ENCODE measurements at regions not wholly inside any gene's neighbourhood (a gene's known extent, or its start where the extent isn't known, plus 50 kb on each side); places are given as distances from the start of the nearest gene placed in this dataset.

DNA sequence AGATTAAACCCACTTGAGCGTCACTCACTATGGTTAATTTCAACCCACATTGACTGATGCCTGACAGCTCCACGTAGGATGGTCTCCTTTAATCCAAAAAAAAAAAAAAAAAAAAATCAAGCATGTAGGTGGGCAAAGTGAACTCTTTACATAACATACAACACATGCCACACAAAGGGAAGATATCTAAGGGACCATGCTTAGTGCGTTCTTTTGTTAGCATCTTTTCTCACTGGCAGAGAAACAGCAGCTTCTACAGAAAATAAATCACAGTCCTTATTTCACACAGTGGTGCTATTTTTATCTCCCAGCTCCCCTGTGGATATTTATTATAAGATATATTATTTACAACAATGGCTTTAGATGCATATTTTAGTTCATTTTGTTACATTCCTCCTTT, 652.0 kb upstream of the CELF2 start:
- DNase-seq (ENCODE audit: low read depth, low spot score), result no peak
- Histone ChIP-seq H3K9me3 (ENCODE audit: control insufficient read depth, insufficient read depth, low read length) (no peaks in the 10 kb centered on the region), H3K36me3 (ENCODE audit: control insufficient read depth, insufficient read depth, low read length) (no peaks in the 10 kb centered on the region), H3K4me1 (ENCODE audit: control insufficient read depth, insufficient read depth, low read length) (peaks cover 2% of the 10 kb centered on the region; the same call in 1 of the 2 replicates), H3K4me3 (ENCODE audit: low read length) (no peak overlapping the region), H3K27me3 (ENCODE audit: control insufficient read depth, insufficient read depth, low read length) (no peaks in the 10 kb centered on the region), H3K27ac (ENCODE audit: low read length) (no peak overlapping the region)
- WGBS (ENCODE audit: insufficient coverage, insufficient read length), result no CpG with 5 or more reads among the region's 3 CpGs

DNA sequence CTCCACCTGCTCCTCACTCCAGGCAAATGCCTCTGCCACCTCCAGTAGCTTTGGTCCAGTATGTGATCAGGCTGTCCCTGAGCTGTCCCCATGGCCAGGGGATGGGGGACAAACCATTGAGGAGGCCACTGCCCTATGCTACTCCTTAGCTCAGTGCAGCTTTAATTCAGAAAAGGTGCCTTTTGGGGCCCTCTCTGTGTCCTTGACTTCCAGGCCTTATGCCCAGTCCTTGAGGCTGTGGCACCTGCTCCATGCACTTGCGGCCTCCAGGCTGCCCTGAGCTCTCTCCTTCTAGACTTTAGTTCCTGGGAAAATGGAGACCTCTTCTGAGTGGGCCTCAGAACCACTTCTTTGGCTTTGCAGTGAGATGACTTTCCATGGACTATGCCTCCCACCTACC, 650.8 kb upstream of the CELF2 start:
- Histone ChIP-seq H3K36me3 (ENCODE audit: control insufficient read depth, insufficient read depth, low read length) (no peaks in the 10 kb centered on the region), H3K27me3 (ENCODE audit: control insufficient read depth, insufficient read depth, low read length) (no peaks in the 10 kb centered on the region), H3K27ac (ENCODE audit: low read length) (no peak overlapping the region), H3K4me1 (ENCODE audit: control insufficient read depth, insufficient read depth, low read length) (no peaks in the 10 kb centered on the region), H3K4me3 (ENCODE audit: low read length) (no peak overlapping the region), H3K9me3 (ENCODE audit: control insufficient read depth, insufficient read depth, low read length) (no peaks in the 10 kb centered on the region)
- no peak for DNase-seq (ENCODE audit: low read depth, low spot score)
- WGBS (ENCODE audit: insufficient coverage, insufficient read length), result no CpG with 5 or more reads among the region's 1 CpG

DNA sequence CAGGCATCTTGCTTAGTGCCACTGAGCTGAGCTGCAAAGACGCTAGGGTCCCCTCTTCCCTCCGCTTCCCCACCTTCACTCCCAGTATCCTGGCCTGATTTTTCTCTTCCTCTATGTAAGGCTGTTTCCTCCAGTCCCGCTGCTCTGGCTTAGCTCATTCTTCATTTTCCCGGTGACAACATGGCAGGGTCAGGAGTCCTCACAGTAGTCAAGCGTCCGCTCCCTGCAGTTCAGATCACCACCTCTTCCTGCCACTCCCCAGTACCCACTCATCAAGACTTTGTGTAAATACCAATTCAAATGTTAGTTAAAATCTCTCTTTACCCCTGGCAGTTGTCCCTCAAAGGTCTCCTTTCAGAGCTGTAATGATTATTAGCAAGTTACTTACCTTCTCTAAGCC, 650.4 kb upstream of the CELF2 start:
- no CpG with 5 or more reads among the region's 6 CpGs for WGBS (ENCODE audit: insufficient coverage, insufficient read length)

DNA sequence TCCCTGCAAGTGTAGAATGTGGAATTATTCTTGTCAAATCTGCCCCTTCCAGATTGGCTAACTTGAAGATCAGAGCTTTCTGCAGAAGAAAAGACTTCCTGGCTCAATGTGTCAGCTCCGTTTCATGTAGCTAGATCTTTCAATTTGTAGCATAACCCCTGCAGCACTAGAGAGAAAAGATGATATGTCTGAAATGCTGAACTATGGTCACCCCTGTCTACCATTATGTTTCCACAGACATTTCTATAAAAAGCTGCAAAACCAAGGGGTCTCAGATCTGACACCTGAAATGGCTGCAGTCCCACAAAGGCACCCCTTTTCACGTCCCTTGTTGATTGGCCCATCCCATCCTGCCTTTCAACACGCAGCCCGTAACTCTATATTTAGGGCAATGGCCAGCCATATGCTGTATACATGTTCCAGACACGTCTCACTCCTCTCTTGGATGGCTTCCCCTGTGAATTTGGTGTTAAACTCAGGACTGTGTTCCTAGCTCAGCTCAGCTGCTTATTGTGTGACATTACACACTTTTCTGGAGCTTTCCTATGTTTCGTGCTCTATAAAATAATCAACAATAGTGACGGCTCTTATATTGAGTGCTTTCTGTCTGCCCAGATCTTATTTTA, 648.6 kb upstream of the CELF2 start:
- no CpG with 5 or more reads among the region's 7 CpGs for WGBS (ENCODE audit: insufficient coverage, insufficient read length)
- no peak for DNase-seq (ENCODE audit: low read depth, low spot score)
- no peaks in the 10 kb centered on the region for H3K36me3 ChIP-seq (ENCODE audit: control insufficient read depth, insufficient read depth, low read length)
- no peaks in the 10 kb centered on the region for H3K9me3 ChIP-seq (ENCODE audit: control insufficient read depth, insufficient read depth, low read length)
- H3K4me1 ChIP-seq (ENCODE audit: control insufficient read depth, insufficient read depth, low read length), result no peaks in the 10 kb centered on the region
- H3K4me3 ChIP-seq (ENCODE audit: low read length), result no peak overlapping the region
- H3K27ac ChIP-seq (ENCODE audit: low read length), result no peak overlapping the region
- H3K27me3 ChIP-seq (ENCODE audit: control insufficient read depth, insufficient read depth, low read length), result no peaks in the 10 kb centered on the region

More for the DNA sequence above, 650.4 kb upstream of the CELF2 start:
- Histone ChIP-seq H3K27me3 (ENCODE audit: control insufficient read depth, insufficient read depth, low read length) (no peaks in the 10 kb centered on the region), H3K4me1 (ENCODE audit: control insufficient read depth, insufficient read depth, low read length) (no peaks in the 10 kb centered on the region), H3K4me3 (ENCODE audit: low read length) (no peak overlapping the region), H3K36me3 (ENCODE audit: control insufficient read depth, insufficient read depth, low read length) (no peaks in the 10 kb centered on the region), H3K9me3 (ENCODE audit: control insufficient read depth, insufficient read depth, low read length) (no peaks in the 10 kb centered on the region), H3K27ac (ENCODE audit: low read length) (no peak overlapping the region)
- DNase-seq (ENCODE audit: low read depth, low spot score), result no peak

DNA sequence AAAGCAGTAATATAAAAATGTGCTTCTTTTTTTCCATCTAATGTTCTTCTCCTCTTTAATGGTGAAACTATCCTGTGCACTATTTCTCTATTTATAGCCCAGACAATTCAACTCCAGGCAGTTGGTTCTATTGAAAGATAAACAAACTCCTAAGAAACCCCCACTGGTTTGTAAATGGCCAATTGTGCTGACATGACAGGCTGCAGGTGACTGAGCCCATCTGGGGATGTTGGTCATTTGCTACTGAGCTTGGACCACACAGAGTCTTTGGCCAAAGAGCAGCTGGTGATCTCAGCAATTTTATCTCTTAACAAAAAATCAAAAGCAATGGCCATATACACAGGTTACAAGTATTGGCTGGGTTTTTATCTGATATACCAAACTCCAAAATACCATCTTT, 631.8 kb upstream of the CELF2 start:
- no peak overlapping the region for H3K27ac ChIP-seq (ENCODE audit: low read length)
- no peaks in the 10 kb centered on the region for H3K36me3 ChIP-seq (ENCODE audit: control insufficient read depth, insufficient read depth, low read length)
- no peak overlapping the region for H3K4me3 ChIP-seq (ENCODE audit: low read length)
- no peaks in the 10 kb centered on the region for H3K9me3 ChIP-seq (ENCODE audit: control insufficient read depth, insufficient read depth, low read length)
- no peak for DNase-seq (ENCODE audit: low read depth, low spot score)
- no peaks in the 10 kb centered on the region for H3K27me3 ChIP-seq (ENCODE audit: control insufficient read depth, insufficient read depth, low read length)
- H3K4me1 ChIP-seq (ENCODE audit: control insufficient read depth, insufficient read depth, low read length), result no peaks in the 10 kb centered on the region

DNA sequence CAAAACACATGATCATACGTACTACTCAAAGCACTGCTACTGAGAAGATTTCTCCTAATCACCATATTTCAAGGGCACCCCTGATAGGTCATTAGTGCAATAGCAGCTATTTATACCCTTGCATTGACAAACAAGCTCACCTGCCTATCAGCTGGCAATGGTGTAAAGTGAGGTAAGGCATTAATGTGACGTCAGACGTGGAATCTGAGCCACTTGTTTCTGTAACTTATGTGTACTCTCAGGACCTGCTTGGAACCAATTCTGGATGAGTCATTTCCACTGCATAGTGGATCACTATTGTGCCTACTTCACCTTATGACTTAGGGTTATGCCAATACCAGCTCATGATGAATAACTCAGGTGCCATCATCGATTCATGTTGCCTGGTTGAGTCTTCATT, 628.5 kb upstream of the CELF2 start:
- no CpG with 5 or more reads among the region's 4 CpGs for WGBS (ENCODE audit: insufficient coverage, insufficient read length)
- H3K27ac ChIP-seq (ENCODE audit: low read length), result no peak overlapping the region
- DNase-seq (ENCODE audit: low read depth, low spot score), result no peak
- no peaks in the 10 kb centered on the region for H3K4me1 ChIP-seq (ENCODE audit: control insufficient read depth, insufficient read depth, low read length)
- no peaks in the 10 kb centered on the region for H3K36me3 ChIP-seq (ENCODE audit: control insufficient read depth, insufficient read depth, low read length)
- no peaks in the 10 kb centered on the region for H3K9me3 ChIP-seq (ENCODE audit: control insufficient read depth, insufficient read depth, low read length)
- no peak overlapping the region for H3K4me3 ChIP-seq (ENCODE audit: low read length)
- H3K27me3 ChIP-seq (ENCODE audit: control insufficient read depth, insufficient read depth, low read length), result no peaks in the 10 kb centered on the region

DNA sequence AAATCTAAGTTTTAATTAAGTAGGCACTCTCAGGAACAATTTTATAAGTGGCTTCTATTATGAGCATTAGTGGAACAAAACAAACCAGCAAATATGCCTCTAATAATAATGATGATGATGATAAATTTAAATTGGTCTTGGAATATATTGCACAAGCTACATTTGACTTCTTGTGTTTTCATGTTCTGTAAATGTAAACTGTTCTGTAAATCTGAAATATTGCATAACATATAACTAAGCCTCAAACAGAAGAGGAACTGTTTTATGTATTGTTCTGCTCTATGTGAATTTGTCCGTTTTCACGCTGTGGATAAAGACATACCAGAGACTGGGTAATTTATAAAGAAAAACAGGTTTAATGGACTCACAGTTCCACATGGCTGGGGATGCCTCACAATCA, 625.2 kb upstream of the CELF2 start:
- H3K9me3 ChIP-seq (ENCODE audit: control insufficient read depth, insufficient read depth, low read length), result no peaks in the 10 kb centered on the region
- H3K4me3 ChIP-seq (ENCODE audit: low read length), result no peak overlapping the region
- H3K27me3 ChIP-seq (ENCODE audit: control insufficient read depth, insufficient read depth, low read length), result no peaks in the 10 kb centered on the region
- H3K4me1 ChIP-seq (ENCODE audit: control insufficient read depth, insufficient read depth, low read length), result no peaks in the 10 kb centered on the region
- H3K36me3 ChIP-seq (ENCODE audit: control insufficient read depth, insufficient read depth, low read length), result no peaks in the 10 kb centered on the region
- WGBS (ENCODE audit: insufficient coverage, insufficient read length), result no CpG with 5 or more reads among the region's 2 CpGs
- no peak for DNase-seq (ENCODE audit: low read depth, low spot score)
- H3K27ac ChIP-seq (ENCODE audit: low read length), result no peak overlapping the region

DNA sequence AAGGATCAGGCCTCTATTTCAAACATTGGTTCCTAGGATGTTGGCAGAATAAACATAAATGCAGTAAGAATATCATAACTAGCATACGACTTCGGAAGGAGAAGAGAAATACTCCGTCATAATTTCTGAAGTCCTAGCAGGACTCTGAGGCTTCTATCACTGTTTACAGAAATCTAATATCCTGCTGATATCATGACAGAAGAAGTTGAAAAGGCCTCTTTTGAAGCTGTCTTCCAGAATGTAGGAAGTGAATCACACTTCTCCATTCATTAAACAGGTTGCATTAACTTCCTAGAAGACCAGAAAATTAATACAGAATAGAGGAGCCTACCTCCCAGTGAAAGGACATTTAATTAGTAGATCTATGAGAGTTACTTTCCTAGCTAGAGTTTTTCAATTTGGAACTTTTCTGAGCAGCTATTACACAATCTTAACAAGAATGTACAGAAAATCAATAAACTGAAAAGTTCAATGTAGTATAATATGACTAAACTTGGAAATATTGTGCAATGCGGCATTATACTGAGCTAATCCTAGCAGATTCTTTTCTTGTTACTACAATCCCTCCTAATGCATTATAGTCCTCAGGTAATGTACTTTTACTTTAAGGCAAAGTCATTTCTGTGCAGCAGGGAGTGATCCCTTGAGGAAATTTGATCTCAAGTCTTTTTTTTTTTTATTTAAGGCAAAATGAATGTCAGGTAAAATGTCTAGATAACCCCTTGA, 622.6 kb upstream of the CELF2 start:
- whole genome bisulfite sequencing (ENCODE audit: insufficient coverage, insufficient read length), result no CpG with 5 or more reads among the region's 4 CpGs
- Histone ChIP-seq H3K27me3 (ENCODE audit: control insufficient read depth, insufficient read depth, low read length) (no peaks in the 10 kb centered on the region), H3K4me3 (ENCODE audit: low read length) (no peak overlapping the region), H3K9me3 (ENCODE audit: control insufficient read depth, insufficient read depth, low read length) (no peaks in the 10 kb centered on the region), H3K36me3 (ENCODE audit: control insufficient read depth, insufficient read depth, low read length) (no peaks in the 10 kb centered on the region), H3K27ac (ENCODE audit: low read length) (no peak overlapping the region), H3K4me1 (ENCODE audit: control insufficient read depth, insufficient read depth, low read length) (no peaks in the 10 kb centered on the region)
- DNase-seq (ENCODE audit: low read depth, low spot score), result no peak

DNA sequence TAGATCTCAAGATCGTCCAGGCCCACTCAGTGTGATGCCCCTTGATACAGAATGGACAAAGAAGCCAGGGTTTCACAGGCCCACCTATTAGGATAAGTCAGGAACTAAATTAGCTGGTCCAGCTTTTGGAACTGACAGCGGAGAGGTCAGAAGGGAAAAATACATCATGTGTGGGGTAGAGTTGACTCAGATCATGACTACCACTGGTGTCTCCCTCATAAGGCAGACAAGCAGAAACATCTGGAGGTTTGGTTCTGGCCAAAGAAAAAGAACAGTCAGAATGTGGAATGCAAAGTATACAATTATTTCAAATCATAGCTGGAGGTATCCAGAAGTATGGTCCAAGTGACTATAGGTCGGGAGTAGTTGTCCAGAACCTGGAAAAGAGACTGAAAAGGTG, 621.1 kb upstream of the CELF2 start:
- H3K9me3 ChIP-seq (ENCODE audit: control insufficient read depth, insufficient read depth, low read length), result no peaks in the 10 kb centered on the region
- no peak for DNase-seq (ENCODE audit: low read depth, low spot score)
- H3K36me3 ChIP-seq (ENCODE audit: control insufficient read depth, insufficient read depth, low read length), result no peaks in the 10 kb centered on the region
- no peak overlapping the region for H3K4me3 ChIP-seq (ENCODE audit: low read length)
- no peak overlapping the region for H3K27ac ChIP-seq (ENCODE audit: low read length)
- H3K27me3 ChIP-seq (ENCODE audit: control insufficient read depth, insufficient read depth, low read length), result no peaks in the 10 kb centered on the region
- WGBS (ENCODE audit: insufficient coverage, insufficient read length), result no CpG with 5 or more reads among the region's 3 CpGs
- H3K4me1 ChIP-seq (ENCODE audit: control insufficient read depth, insufficient read depth, low read length), result no peaks in the 10 kb centered on the region

DNA sequence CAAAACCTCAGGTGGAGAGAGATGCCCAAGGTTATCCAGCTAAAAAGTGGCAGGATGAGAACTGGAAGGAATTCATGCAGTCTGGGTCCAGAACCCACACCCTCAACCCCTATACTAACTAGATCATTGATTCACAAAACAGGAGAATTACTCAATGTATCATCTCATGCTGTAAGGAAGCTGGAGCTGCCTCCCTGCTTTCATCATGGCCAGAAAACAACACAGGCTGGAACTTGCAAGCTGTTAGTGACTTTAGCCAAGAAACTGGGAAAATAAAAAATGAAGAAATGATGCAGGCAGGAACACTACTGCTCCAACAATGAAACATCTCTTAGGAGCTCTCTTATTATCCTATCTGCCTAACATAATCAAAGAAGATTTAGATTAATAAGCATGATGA, 619.8 kb upstream of the CELF2 start:
- Histone ChIP-seq H3K36me3 (ENCODE audit: control insufficient read depth, insufficient read depth, low read length) (no peaks in the 10 kb centered on the region), H3K4me1 (ENCODE audit: control insufficient read depth, insufficient read depth, low read length) (no peaks in the 10 kb centered on the region), H3K27ac (ENCODE audit: low read length) (no peak overlapping the region), H3K27me3 (ENCODE audit: control insufficient read depth, insufficient read depth, low read length) (no peaks in the 10 kb centered on the region), H3K4me3 (ENCODE audit: low read length) (no peak overlapping the region), H3K9me3 (ENCODE audit: control insufficient read depth, insufficient read depth, low read length) (no peaks in the 10 kb centered on the region)
- no peak for DNase-seq (ENCODE audit: low read depth, low spot score)

DNA sequence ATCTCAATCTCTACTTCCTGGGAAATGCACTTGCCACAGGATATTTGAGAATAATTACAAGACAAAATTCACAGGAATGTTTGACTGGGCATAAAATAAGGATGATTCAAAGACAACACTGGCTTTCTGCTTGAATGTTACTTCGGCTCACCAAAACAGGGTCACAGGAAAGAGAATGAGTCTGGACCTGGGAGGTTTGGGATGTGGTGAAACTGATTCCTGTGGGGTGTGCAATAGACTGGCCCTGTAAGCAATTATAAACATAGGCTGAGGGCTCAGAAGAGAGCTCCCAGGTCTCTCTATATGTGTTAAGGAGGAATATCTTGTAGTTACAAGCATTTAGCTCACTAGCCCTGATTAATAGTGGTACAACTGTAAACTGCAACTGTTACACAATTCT, 613.9 kb upstream of the CELF2 start:
- WGBS (ENCODE audit: insufficient coverage, insufficient read length), result no CpG with 5 or more reads among the region's 1 CpG
- no peaks in the 10 kb centered on the region for H3K4me1 ChIP-seq (ENCODE audit: control insufficient read depth, insufficient read depth, low read length)
- H3K27ac ChIP-seq (ENCODE audit: low read length), result no peak overlapping the region
- DNase-seq (ENCODE audit: low read depth, low spot score), result no peak
- no peaks in the 10 kb centered on the region for H3K27me3 ChIP-seq (ENCODE audit: control insufficient read depth, insufficient read depth, low read length)
- no peak overlapping the region for H3K4me3 ChIP-seq (ENCODE audit: low read length)
- no peaks in the 10 kb centered on the region for H3K36me3 ChIP-seq (ENCODE audit: control insufficient read depth, insufficient read depth, low read length)
- no peaks in the 10 kb centered on the region for H3K9me3 ChIP-seq (ENCODE audit: control insufficient read depth, insufficient read depth, low read length)

All from iPS DF 6.9 (cell line).